ENCODE measurements at regions not wholly inside any gene's neighbourhood (a gene's known extent, or its start where the extent isn't known, plus 50 kb on each side); places are given as distances from the start of the nearest gene placed in this dataset.

GRCh38 chr14:89485264-89485663 lies 68.2 kb upstream of the FOXN3 start:
- no peak for TF ChIP-seq EP300 (IDR thresholded peaks at IDR 0.05)
- no peak for TF ChIP-seq POLR2A (IDR thresholded peaks at IDR 0.05)
- TF ChIP-seq CTCF (IDR thresholded peaks at IDR 0.05): no peak
- Histone ChIP-seq H3K27me3 (no peaks in the 10 kb centered on the region), H3K4me1 (peaks cover 0 to 15% (median 0%) of the 10 kb centered on the region in 4 donors), H3K27ac (peak overlapping the region in 1 of 4 donors; percentile 13), H3K36me3 (peaks cover 0 to 11% (median 0%) of the 10 kb centered on the region in 3 donors), H3K4me3 (no peak overlapping the region), H3K9me3 (no peaks in the 10 kb centered on the region)
- 70 to 81% methylated on average over 2 of the region's 2 CpGs for WGBS, 2 donors
- DNase-seq (ENCODE audit: low spot score in 2 of 2): no peak

GRCh38 chr14:89484051-89484844 lies 67.2 kb upstream of the FOXN3 start:
- TF ChIP-seq EP300 (IDR thresholded peaks at IDR 0.05): peak in 1 of 2 donors; percentile 14
- no peak for TF ChIP-seq CTCF (IDR thresholded peaks at IDR 0.05)
- WGBS, 2 donors: 90 to 91% methylated on average over 9 of the region's 9 CpGs
- H3K27ac ChIP-seq: no peak overlapping the region
- H3K4me1 ChIP-seq: peaks cover 0 to 11% (median 0%) of the 10 kb centered on the region in 4 donors
- no peaks in the 10 kb centered on the region for H3K27me3 ChIP-seq
- no peak for DNase-seq (ENCODE audit: low spot score in 2 of 2)
- no peak overlapping the region for H3K4me3 ChIP-seq
- peaks cover 0 to 11% (median 0%) of the 10 kb centered on the region in 3 donors for H3K36me3 ChIP-seq
- H3K9me3 ChIP-seq: no peaks in the 10 kb centered on the region

- DNase-seq (ENCODE audit: low spot score in 2 of 2): peak; percentile 35 to 54
- WGBS, 2 donors: 67 to 70% methylated on average over 11 of the region's 11 CpGs
- TF ChIP-seq CTCF (IDR thresholded peaks at IDR 0.05): no peak
- peak in 1 of 2 donors; percentile 67 for TF ChIP-seq EP300 (IDR thresholded peaks at IDR 0.05)
- Histone ChIP-seq H3K4me1 (peaks cover 0 to 11% (median 0%) of the 10 kb centered on the region in 4 donors), H3K36me3 (peaks cover 0 to 11% (median 0%) of the 10 kb centered on the region in 3 donors), H3K27ac (peak overlapping the region in 1 of 4 donors; percentile 32), H3K27me3 (no peaks in the 10 kb centered on the region), H3K4me3 (no peak overlapping the region), H3K9me3 (no peaks in the 10 kb centered on the region)
Observed at GRCh38 chr14:89481196-89481595, 64.2 kb upstream of the FOXN3 start.

- 83 to 93% methylated on average over 6 of the region's 6 CpGs for WGBS, 2 donors
- H3K4me1 ChIP-seq: peaks cover 0 to 8% (median 0%) of the 10 kb centered on the region in 4 donors
Observed at GRCh38 chr14:89480278-89480677, 63.2 kb upstream of the FOXN3 start.

More at GRCh38 chr14:89480278-89480677, 63.2 kb upstream of the FOXN3 start:
- Histone ChIP-seq H3K4me3 (no peak overlapping the region), H3K27me3 (no peaks in the 10 kb centered on the region), H3K9me3 (no peaks in the 10 kb centered on the region), H3K36me3 (peaks cover 0 to 6% (median 0%) of the 10 kb centered on the region in 3 donors), H3K27ac (no peak overlapping the region)
- no peak for DNase-seq (ENCODE audit: low spot score in 2 of 2)
- TF ChIP-seq CTCF (IDR thresholded peaks at IDR 0.05): no peak
- TF ChIP-seq POLR2A (IDR thresholded peaks at IDR 0.05): no peak
- no peak for TF ChIP-seq EP300 (IDR thresholded peaks at IDR 0.05)

Data from tibial nerve (tissue), 4 donors.